ENCODE measurements at regions not wholly inside any gene's neighbourhood (a gene's known extent, or its start where the extent isn't known, plus 50 kb on each side); places are given as distances from the start of the nearest gene placed in this dataset.
"Not testable (repeated sequence)": the region's sequence is repeated elsewhere in the genome, so short reads cannot be mapped to it uniquely, and the experiment has no call there.

- Histone ChIP-seq H3K27me3 (no peaks in the 10 kb centered on the region), H3K4me3 (no peak overlapping the region), H3K27ac (no peak overlapping the region), H3K9me3 (no peaks in the 10 kb centered on the region), H3K36me3 (no peaks in the 10 kb centered on the region), H3K4me1 (ENCODE audit: insufficient read depth) (no peaks in the 10 kb centered on the region)
- intact Hi-C loops (cut with DNase I) = no loop called here
- TF ChIP-seq POLR2A (IDR thresholded peaks at IDR 0.05) (no peak), CTCF (IDR thresholded peaks at IDR 0.05) (no peak), EP300 (IDR thresholded peaks at IDR 0.05) (no peak)
- no peak for DNase-seq
These were observed 880.3 kb upstream of the GRIA3 start for GRCh38 chrX:122303761-122304160.

DNA sequence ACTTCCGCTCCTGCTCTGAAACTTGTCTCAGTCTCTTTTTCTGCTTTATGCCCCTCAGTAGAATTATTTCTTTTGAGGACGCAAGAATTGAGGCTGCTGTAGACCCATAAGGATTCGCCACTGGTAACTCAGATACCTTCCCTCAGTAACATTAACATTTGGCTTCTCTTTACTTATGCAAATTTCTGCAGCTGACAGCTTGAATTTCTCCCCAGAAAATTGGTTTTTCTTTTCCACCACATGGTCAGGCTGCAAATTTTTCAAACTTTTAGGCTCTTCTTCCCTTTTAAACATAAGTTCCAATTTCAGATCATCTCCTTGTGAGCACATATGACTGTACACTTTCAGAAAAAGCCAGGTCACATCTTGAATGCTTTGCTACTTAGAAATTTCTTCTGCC lies 839.3 kb upstream of the GRIA3 start:
- Histone ChIP-seq H3K27me3 (no peaks in the 10 kb centered on the region), H3K27ac (no peak overlapping the region), H3K36me3 (no peaks in the 10 kb centered on the region), H3K4me3 (no peak overlapping the region), H3K4me1 (ENCODE audit: insufficient read depth) (no peaks in the 10 kb centered on the region), H3K9me3 (no peaks in the 10 kb centered on the region)
- intact Hi-C loops (cut with DNase I) = no loop called here
- DNase-seq = no peak
- no peak for TF ChIP-seq CTCF (IDR thresholded peaks at IDR 0.05)
- TF ChIP-seq EP300 (IDR thresholded peaks at IDR 0.05) = no peak
- TF ChIP-seq POLR2A (IDR thresholded peaks at IDR 0.05) = no peak
- 67 to 78% (median 72%) methylated on average over 3 of the region's 3 CpGs for WGBS, 3 donors

GRCh38 chrX:122363112-122363795 lies 820.8 kb upstream of the GRIA3 start:
- intact Hi-C loops (cut with DNase I) = no loop called here
- Histone ChIP-seq H3K36me3 (no peaks in the 10 kb centered on the region), H3K9me3 (no peaks in the 10 kb centered on the region), H3K27me3 (no peaks in the 10 kb centered on the region), H3K4me1 (ENCODE audit: insufficient read depth) (no peaks in the 10 kb centered on the region), H3K4me3 (no peak overlapping the region), H3K27ac (no peak overlapping the region)
- no peak for DNase-seq
- no peak for TF ChIP-seq EP300 (IDR thresholded peaks at IDR 0.05)
- no peak for TF ChIP-seq POLR2A (IDR thresholded peaks at IDR 0.05)
- TF ChIP-seq CTCF (IDR thresholded peaks at IDR 0.05) = no peak
- WGBS, 3 donors = 50% methylated on average over 9 of the region's 9 CpGs

DNA sequence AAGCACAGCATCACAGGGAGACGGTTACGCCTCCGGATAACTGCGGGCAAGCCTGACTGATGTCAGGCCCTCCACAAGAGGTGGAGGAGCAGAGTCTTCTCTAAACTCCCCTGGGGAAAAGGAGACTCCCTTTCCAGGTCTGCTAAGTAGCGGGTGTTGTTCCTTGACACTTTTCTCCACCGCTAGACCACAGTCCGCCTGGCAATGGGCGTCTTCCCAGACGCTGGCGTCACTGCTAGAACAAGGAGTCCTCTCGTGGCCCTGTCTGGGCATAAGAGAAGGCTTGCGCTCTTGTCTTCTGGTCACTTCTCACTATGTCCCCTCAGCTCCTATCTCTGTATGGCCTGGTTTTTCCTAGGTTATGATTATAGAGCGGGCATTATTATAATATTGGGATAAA lies 808.5 kb upstream of the GRIA3 start:
- H3K4me1 ChIP-seq (ENCODE audit: insufficient read depth); H3K36me3 ChIP-seq; H3K27me3 ChIP-seq; DNase-seq; intact Hi-C loops (cut with DNase I); H3K27ac ChIP-seq; H3K9me3 ChIP-seq; H3K4me3 ChIP-seq: not testable (repeated sequence)
- WGBS, 3 donors = 84 to 89% (median 89%) methylated on average over 13 of the region's 13 CpGs

- TF ChIP-seq POLR2A (IDR thresholded peaks at IDR 0.05) (no peak), CTCF (IDR thresholded peaks at IDR 0.05) (no peak)
- H3K36me3 ChIP-seq = no peaks in the 10 kb centered on the region
- no peak overlapping the region for H3K27ac ChIP-seq
- H3K9me3 ChIP-seq = no peaks in the 10 kb centered on the region
- intact Hi-C loops (cut with DNase I) = no loop called here
- H3K4me3 ChIP-seq = no peak overlapping the region
- no peaks in the 10 kb centered on the region for H3K27me3 ChIP-seq
- no peak for DNase-seq
- 82 to 91% (median 89%) methylated on average over 19 of the region's 19 CpGs for WGBS, 3 donors
- H3K4me1 ChIP-seq (ENCODE audit: insufficient read depth) = no peaks in the 10 kb centered on the region
These were observed 795.1 kb upstream of the GRIA3 start for GRCh38 chrX:122389005-122389404.

All from ovary (tissue), 7 donors.